GM18519 (cell line): ENCODE measurements at regions not wholly inside any gene's neighbourhood (a gene's known extent, or its start where the extent isn't known, plus 50 kb on each side); places are given as distances from the start of the nearest gene placed in this dataset.

Experiments
- ATAC-seq: cut with Tn5 transposase; IDR thresholded peaks from one replicate; pipeline ENCODE4 v1.9.1; 2021; ENCODE audit warnings: mild to moderate bottlenecking, moderate library complexity; ENCODE audit not compliant: unreplicated experiment, low FRiP score

DNA sequence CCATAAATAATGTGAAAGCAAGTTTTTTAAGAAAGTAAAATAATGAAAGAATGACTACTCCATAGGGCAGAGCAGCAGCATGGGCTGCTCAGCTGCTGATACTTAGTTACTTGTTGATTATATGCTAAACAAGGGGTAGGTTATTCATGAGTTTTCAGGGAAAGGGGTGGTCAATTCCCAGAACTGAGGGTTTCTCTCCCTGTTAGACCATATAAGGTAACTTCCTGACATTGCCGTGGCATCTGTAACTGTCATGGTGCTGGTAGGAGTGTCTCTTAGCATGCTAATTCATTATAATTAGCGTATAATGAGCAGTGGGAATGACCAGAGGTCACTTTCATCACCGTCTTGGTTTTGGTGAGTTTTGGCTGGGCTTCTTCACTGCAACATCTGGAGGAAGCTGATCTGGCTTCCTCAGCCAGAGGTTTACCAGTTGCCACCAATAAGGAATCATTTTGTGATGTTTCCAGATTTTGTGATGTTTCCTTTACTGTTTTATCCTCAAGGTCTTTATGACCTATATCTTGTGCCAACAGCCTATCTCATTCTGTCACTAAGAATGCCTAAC is 121.8 kb upstream of the CHL1 start:
- no peak for ATAC-seq

- ATAC-seq: no peak
Observed at GRCh38 chr3:75260-75659, 121.3 kb upstream of the CHL1 start.

GRCh38 chr3:79542-79941 is 117.0 kb upstream of the CHL1 start:
- ATAC-seq: no peak

GRCh38 chr3:82508-82907 is 114.1 kb upstream of the CHL1 start:
- no peak for ATAC-seq

DNA sequence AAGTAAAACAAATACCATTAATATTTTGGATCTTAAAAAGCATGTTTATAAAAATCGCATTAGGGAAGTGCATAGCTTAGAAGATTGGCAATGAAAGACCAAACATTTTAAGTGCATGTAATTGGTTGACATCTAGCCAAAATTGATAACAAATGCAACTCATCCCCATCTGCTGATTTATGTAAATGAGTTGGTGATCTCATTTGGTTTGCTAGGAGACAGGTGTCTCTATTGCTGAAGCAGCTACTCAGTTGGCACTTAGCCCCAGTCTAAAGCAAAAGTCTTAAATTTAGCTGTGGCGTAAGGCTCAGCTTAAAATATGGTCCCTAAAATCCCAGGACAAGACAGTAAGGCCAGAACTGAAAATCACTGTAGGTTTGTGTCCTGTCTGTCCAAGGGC is 113.5 kb upstream of the CHL1 start:
- no peak for ATAC-seq

GRCh38 chr3:85180-85579 is 111.4 kb upstream of the CHL1 start:
- ATAC-seq: no peak

DNA sequence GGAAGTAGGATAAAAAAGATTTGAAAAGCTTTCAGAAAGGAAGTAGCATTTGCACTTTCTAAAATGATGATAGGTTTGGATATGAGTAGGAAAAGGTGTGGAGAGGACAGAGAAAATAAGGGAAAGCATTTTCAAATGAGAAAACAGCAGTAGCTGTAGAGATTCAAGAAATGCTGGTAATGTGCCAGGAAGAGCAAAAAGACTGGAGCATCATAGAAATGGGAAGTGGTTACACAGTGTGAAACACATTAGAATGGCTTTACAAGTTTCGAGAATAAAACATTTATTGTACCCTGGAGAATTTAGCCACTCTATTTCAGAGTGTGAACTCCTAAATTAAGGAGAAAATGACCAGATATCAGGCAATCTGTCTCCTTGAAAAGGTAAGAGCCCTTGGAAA is 108.3 kb upstream of the CHL1 start:
- no peak for ATAC-seq

DNA sequence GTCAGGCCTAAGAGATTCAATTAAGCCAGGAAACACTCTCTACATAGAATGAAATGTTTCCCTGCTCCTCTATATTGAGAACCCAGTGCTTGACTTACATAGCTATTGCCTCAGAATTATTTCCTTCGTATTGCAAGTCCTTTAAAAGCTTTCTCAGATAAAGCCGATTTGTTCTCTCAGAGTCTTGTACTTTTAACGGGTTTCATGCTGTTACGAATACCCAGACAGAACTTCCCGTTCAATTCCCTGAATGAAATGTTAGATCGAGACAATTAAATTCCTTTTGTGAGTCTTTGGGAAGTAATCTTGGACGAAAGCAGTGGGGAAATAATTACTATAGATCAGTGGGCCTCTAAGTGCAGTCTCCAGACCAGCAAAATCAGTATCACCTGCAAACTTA is 102.8 kb upstream of the CHL1 start:
- ATAC-seq: no peak

DNA sequence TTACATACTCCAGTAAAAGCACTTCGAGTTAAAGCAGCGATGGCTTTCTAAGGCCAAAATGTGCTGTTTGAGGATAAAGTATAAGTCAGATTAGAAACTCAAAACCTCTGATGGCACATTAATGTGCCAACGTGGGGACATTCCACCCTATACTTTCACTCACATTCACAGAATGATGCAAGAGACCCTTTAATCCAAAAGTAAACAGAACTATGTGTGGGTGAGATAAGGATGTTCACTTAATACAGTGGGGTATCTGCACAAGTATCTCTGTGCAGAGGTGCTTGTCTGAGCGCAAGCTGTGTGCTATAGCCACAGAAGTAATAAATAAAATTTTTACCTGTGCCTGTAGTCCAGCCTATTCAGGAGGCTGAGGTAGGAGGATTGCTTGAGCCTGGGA is 100.3 kb upstream of the CHL1 start:
- ATAC-seq: no peak

DNA sequence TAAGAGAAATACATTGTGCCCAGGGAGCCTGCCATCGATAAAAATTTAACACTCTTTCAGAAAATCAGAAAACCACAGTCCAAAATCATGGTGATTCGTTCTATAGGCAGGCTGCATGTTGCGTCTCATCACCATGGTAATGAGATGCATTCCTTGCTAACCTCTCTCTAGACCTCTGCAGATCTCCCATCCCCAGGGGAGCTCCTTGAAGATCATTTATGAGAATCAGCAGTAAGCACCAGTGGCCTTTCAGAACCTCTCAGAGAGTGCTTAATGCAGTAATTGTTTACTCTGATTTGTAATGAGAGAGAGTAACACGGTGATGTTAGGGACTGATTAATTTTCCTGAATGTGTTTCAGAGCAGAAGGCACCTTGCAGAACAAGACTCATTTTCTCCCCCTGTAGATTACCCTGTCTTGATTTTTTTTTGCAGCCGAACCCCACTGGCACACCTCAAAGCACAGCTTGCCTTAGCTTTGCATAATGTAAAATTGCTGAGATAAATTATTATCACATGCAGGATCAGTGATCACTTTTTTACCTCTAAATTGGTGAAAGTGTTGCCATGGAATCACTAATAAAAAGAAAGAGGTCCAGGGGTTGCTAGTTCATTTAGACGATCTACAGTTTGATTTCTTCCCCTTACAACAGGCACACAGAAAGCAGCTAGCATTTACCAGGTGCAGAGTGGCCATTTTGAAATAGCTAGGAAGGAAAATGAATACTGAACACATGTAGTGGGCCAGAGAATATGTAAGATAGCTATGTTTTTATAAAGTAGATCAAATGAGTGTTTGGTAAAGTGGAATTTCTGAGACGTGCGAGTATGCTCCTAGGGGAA is 98.9 kb upstream of the CHL1 start:
- no peak for ATAC-seq

DNA sequence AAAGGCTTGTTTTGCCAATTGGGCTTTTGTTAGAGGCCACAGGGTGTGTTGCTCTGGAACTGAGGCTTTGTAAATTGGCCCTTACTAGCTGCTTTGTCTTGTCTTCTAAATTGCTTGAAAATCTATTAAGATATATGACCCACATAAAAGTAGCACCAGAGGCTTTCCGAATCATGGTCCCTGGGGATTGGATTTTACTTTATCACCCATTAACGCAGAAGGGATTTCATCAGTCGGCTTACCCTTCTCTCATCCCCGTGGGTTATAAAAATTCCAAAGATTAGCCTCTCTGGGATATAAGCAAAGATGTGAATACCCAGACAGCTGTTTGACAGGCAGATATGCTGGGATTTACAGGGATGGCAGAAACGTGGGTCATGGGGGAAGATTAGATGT is 98.3 kb upstream of the CHL1 start:
- ATAC-seq: no peak

- ATAC-seq: no peak
Observed at GRCh38 chr3:99506-99905, 97.1 kb upstream of the CHL1 start.

DNA sequence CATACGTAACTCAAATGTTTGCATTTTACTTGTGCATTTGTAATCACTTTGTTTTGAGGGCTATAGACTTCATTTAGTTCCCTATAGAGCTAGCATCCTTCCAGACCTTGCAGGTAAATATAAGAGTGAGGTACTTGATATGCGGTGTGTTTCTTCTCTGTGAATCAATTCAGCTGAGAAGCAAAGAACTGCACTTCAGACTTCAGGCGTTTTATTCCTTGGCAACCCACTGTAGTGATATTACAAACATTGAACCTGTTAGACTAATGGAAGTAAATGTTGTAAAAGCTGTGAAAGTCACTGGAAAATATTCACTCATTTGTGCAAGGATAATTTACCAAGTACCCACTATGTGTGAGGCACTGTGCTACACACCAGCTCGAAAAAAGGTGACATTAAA is 94.1 kb upstream of the CHL1 start:
- ATAC-seq: no peak

GRCh38 chr3:103991-104390 is 92.6 kb upstream of the CHL1 start:
- no peak for ATAC-seq

- no peak for ATAC-seq
Observed at GRCh38 chr3:105585-105984, 91.0 kb upstream of the CHL1 start.

- ATAC-seq: no peak
Observed at GRCh38 chr3:106619-107018, 89.9 kb upstream of the CHL1 start.

GRCh38 chr3:111143-112069 is 85.2 kb upstream of the CHL1 start:
- no peak for ATAC-seq

GRCh38 chr3:112773-113172 is 83.8 kb upstream of the CHL1 start:
- ATAC-seq: no peak

DNA sequence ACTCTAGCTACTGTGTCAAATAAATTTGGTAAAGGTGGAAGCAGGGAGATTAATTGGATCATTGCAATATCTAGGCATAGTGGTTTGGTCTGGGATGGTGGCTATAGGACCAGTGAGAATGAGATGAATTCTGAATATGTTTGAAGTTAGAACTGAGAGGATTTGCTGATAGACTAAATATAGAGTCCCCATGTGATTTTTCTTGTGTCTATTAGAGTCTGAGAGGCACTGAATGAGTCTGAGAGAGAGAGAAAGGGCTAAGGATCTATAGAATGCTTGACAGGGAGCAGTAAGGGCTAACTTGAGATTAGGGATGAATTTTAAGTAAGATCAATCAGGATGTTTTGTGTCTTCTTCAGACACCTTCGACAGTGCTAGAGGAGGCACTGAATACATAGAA is 77.9 kb upstream of the CHL1 start:
- no peak for ATAC-seq

GRCh38 chr3:123341-123740 is 73.2 kb upstream of the CHL1 start:
- ATAC-seq: no peak

DNA sequence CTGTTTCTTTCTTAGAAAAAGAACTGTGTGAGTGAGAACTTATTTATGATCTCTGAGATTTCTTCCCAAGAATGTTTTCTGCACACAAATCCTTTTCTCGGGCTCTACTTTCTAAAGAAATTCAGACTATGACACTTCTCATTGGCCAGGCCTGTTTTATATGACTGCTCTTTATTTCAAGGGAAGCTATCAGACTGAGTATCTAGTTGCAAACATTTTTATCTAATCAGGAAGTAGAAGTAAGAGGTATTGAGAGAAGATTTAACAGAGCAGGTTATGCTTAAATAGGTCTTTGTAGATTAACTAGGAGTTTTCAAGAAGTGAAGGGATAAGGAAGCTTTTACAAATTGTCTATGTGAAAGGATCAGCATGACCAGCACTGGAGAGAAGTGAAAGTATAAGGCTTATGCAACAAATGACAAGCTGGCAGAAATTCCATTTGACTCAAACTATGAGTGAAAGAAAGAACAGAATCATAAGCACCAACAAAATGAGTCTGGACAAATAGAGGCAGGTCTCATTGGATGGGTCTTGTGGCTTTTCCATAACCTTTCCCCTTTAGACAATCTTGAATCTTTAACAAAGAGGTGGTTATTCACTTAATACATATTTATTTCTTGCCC is 71.9 kb upstream of the CHL1 start:
- ATAC-seq: peak; percentile 60
